NCI-H345 treated with DMSO at 0.1 percent for 48 hours (cell line): ENCODE measurements at regions not wholly inside any gene's neighbourhood (a gene's known extent, or its start where the extent isn't known, plus 50 kb on each side); places are given as distances from the start of the nearest gene placed in this dataset.

ENCODE experiments used
- DNase-seq: peaks from one replicate; lab custom pipeline; 2025; ENCODE audit not compliant: unreplicated experiment; lab: John Stamatoyannopoulos, UW

GRCh38 chr10:43981232-43981631 is 332.6 kb upstream of the ZNF32 start:
- DNase-seq = no peak

DNA sequence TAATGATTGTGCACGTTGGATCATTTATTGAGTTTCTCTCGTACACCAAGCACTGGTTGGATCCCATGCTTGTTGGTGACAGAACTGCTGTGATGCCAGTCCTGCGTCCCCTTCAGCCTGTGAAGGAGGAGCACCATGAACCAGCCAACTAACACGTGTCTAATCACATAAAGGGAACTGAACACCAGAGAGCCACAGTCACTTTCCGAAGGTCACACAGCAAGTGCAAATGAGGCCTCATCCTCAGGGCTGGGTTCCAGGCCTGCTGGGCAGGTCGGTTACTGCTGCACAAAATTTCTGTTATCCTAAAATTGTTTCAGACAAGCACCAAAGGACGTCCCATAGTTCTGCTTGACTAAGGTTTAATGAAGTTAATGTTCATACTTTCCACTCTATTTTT is 332.0 kb upstream of the ZNF32 start:
- DNase-seq = no peak

GRCh38 chr10:43980313-43980712 is 331.6 kb upstream of the ZNF32 start:
- DNase-seq = no peak

DNA sequence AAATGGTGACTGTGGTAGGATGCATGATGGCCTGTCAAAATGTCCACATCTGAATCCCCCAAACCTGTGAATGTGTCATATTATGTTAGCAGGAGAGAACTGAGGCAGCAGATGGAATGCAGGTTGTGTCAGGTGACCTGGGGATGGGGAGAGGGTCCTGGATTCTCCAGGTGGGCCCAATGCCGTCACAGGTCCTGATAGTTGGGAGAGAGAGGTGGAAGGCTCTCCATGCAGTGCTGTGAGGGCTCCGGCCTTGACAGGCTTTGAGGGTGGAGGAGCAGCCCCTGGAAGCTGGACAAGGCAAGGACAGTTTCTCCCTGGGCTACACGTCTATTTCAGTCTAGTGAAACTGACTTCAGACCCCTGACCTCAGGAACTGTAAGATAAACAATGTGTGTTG is 330.9 kb upstream of the ZNF32 start:
- no peak for DNase-seq

DNA sequence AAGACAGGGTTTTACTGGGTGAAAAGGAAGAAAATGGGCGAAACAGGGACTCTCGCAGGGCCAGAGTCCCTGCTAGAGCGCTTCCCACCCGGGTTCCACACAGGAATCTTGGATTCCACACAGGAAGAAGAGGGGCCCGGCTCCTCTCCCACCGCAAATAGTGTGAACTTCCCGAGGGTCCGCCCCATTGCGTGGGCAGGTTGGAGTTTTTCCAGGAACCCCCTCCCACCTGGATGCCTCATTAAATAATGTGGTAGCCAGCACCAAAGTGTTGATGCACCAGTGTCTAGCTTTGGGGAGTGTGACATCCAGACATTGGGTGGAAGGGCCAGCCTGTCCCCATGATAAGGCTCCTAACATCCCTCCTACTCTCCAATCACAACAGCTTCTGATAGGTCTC is 330.3 kb upstream of the ZNF32 start:
- DNase-seq = no peak

DNA sequence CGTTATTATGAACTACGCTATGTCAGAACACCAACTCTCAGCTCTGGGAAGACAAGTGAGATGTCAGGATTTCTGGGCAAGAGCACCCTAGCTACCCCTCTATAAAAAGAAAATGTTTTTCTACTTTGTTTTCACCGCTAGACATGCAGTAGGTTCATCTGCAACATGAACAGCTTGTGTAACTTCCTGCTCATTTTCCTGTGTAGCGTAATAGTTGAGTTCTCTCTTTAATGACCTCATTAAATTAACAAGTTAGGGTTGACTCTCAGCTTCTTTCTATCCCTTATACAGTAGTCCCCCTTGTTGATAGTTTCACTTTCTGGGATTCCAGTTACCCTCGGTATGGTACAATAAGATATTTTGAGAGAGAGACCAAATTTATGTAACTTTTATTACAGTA is 329.4 kb upstream of the ZNF32 start:
- no peak for DNase-seq

- DNase-seq = no peak
Observed at GRCh38 chr10:43976292-43976691, 327.6 kb upstream of the ZNF32 start.

- DNase-seq = no peak
Observed at GRCh38 chr10:43973801-43974200, 325.1 kb upstream of the ZNF32 start.

DNA sequence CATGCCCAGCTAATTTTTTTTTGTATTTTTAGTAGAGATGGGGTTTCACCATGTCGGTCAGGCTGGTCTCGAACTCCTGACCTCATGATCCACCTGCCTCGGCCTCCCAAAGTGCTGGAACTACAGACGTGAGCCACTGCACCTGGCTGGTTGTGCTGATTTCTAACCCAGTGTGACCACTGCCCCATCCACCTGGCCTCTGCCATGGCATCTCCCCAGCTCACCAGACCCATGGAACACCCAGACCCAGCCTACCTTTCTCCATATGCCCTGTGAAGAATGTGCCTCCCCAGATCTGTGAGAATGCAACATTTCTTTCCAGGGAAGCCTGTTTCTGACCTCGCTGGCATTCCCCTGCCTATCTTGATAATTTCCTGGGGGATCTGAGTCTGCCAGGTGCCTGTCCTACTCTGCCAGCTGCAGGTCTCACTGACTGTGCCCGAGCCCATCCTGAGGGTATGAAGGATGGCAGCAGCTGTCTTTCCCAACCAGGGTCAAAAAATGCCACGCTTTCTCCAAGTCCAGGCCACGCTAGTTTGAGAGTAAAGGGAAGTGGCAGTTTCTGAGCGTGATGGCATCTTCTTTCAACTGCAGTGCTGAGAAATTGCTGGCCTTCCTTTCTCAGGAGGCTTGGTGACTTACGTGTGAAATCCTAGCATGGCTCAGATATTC is 324.4 kb upstream of the ZNF32 start:
- DNase-seq = no peak

DNA sequence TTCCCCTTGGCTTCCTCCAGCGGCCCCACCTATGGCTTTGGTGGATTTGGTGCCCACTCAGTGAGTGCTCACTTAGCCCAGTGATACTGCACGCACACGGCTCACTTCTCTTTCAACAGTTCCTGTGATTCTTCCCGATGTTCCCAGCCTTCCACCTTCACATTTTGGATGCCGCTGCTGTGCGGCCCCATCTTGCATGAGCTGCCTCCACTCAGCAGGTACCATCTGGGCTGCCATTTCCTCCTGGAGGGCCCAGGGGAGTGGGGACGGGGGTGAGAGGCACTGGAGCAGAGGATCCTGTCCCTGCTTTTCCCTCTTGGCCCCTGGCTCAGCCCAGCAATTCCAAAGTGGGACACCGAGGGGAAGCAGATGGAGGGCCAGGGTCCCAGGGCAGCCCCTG is 323.3 kb upstream of the ZNF32 start:
- no peak for DNase-seq

GRCh38 chr10:43971306-43971705 is 322.6 kb upstream of the ZNF32 start:
- no peak for DNase-seq

DNA sequence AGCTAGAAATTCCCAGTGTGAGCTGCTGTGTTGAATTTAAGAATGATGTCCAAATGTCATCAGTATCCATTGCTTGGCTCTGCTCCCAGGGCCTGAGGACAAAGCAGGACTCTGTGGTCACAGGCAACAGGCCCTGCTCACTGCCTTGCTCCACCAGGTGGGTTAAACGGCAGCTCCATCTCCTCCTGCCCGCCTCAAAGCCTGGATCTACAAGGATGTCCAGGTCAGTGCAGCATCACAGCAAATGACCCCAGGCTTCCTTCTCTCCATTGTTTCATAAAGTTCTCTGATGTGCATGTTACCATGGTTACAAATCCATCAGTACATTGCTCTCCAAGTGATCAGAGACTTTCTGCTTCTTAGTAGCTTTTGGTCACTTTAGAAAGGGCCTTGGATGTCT is 322.0 kb upstream of the ZNF32 start:
- no peak for DNase-seq

GRCh38 chr10:43970018-43970698 is 321.5 kb upstream of the ZNF32 start:
- DNase-seq = no peak

GRCh38 chr10:43969506-43969905 is 320.8 kb upstream of the ZNF32 start:
- DNase-seq = no peak

DNA sequence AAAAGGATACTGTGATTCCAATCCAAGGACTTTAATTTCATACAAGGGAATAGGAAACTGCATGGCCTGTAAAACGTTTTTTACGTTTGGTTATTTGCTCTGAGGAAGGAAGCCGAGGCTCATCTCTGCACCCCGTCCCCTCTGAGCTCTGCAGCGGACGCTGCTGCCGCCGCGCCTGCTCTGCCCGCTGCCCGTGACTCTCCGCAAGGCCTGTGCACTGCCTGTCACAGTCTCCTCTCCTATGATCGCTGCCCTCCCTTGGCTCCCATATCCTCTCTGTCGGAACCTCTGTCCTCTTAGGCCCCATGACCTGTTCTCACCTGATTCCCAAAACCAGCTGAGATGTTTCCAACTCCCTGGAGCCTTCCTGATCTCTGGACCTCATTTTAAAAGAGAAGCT is 320.3 kb upstream of the ZNF32 start:
- no peak for DNase-seq

- DNase-seq = no peak
Observed at GRCh38 chr10:43968076-43968475, 319.4 kb upstream of the ZNF32 start.

- DNase-seq = no peak
Observed at GRCh38 chr10:43966571-43966965, 317.9 kb upstream of the ZNF32 start.

- no peak for DNase-seq
Observed at GRCh38 chr10:43965918-43966570, 317.4 kb upstream of the ZNF32 start.

DNA sequence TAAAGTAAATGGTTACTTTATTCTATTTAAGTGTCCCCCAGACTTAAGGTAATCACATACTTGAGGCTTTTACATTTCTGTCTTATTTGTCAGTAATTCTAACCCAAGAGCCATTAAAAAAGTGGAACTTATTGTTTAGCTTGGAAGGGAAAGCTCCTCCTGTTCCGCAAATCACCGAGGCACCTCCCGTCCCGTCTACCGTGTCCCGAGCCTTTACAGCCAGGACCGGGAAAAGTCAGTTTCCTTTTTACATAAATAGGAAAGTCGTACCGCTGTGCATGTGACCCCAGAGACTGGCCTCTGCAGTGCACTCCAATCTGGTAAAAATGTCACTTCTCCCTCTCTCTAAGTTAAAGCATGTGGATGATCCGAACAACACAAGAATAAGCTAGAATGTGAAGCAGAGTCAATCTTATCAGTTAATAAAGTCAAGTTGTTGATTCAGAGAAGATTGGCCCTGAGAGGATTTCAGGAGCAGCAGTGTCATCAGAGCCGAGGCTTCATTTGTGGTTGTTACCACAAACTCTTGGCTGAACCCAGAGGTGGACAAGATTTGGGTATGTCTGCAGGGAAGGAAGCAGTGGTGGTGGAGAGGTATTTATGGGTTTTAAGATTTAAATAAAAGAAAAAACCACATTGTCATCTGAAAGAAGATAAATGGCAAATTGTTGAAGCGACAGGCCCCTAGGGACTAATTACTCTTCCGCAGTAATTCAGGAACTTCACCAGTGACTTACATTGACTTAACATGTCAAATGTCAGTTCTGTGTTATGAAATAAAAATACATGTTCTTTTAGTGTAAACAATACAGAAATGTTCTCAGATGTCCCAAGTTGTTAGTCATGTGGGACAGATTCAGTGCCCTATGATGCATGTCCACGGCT is 316.6 kb upstream of the ZNF32 start:
- no peak for DNase-seq

DNA sequence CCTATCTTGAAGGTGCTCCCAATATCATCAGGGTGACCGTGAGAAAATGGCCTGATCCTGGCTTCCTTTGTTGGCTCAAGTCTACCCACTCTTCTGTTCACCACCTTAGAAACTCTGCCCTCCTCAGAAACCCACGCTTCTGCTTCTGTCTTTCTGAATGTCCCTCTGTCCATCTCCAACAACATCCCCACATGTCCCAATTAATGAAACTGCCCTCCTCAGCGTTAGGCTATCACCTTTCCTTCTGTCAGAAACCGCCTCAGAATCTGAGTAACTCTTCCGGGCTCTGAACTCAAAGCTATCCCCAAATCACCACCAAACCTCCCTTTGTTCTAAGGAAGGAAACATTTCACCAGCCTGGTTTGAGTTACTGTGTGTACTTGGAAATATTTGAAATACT is 315.8 kb upstream of the ZNF32 start:
- DNase-seq = no peak

GRCh38 chr10:43963793-43964425 is 315.2 kb upstream of the ZNF32 start:
- DNase-seq = no peak
